Large intestine (tissue), 3 donors: ENCODE measurements at regions not wholly inside any gene's neighbourhood (a gene's known extent, or its start where the extent isn't known, plus 50 kb on each side); places are given as distances from the start of the nearest gene placed in this dataset.
A peak's percentile ranks its signal among the peaks of the same experiment; 100 is the strongest.
"Not testable (repeated sequence)": the region's sequence is repeated elsewhere in the genome, so short reads cannot be mapped to it uniquely, and the experiment has no call there.

ENCODE experiments used
- DNase-seq, 2 donors: peaks; one replicate each; pipeline versions ENCODE4 v3.0.0 to v3.0.0-alpha.2; 2013
- H3K27ac ChIP-seq: one replicate; pipeline ENCODE4 v1.5.1; 2013; ENCODE audit warnings: low read length
- H3K27me3 ChIP-seq: 2 replicates; pipeline ENCODE4 v1.6.1; 2013; ENCODE audit warnings: low read length; ENCODE audit not compliant: control insufficient read depth, insufficient read depth
- H3K36me3 ChIP-seq: 2 replicates; pipeline ENCODE4 v1.6.1; 2013; ENCODE audit warnings: low read length; ENCODE audit not compliant: control insufficient read depth, insufficient read depth
- H3K4me1 ChIP-seq: one replicate; pipeline ENCODE4 v1.6.1; 2013; ENCODE audit warnings: low read length; ENCODE audit not compliant: control insufficient read depth, insufficient read depth
- H3K4me3 ChIP-seq: one replicate; pipeline ENCODE4 v1.5.1; 2013; ENCODE audit warnings: low read length
- H3K9me3 ChIP-seq: one replicate; pipeline ENCODE4 v1.6.1; 2013; ENCODE audit warnings: mild to moderate bottlenecking, low read depth, low read length, moderate library complexity; ENCODE audit not compliant: control insufficient read depth
- WGBS: methylation state at CpG from one replicate; pipeline ENCODE4 v1.1.5; 2013; ENCODE audit warnings: low lambda C conversion rate; ENCODE audit not compliant: insufficient coverage; 5-methylcytosine and 5-hydroxymethylcytosine counted together

GRCh38 chr11:81286959-81287358, 1446.7 kb downstream of the FAM181B start:
- DNase-seq: no peak
- no peaks in the 10 kb centered on the region for H3K36me3 ChIP-seq
- peaks cover 6% of the 10 kb centered on the region for H3K9me3 ChIP-seq
- H3K27me3 ChIP-seq: no peaks in the 10 kb centered on the region
- H3K27ac ChIP-seq: no peak overlapping the region
- WGBS: 60% methylated on average over 4 of the region's 5 CpGs
- no peaks in the 10 kb centered on the region for H3K4me1 ChIP-seq
- H3K4me3 ChIP-seq: no peak overlapping the region

GRCh38 chr11:81286550-81286949, 1447.1 kb downstream of the FAM181B start:
- DNase-seq: no peak
- Histone ChIP-seq H3K4me3 (no peak overlapping the region), H3K4me1 (no peaks in the 10 kb centered on the region), H3K27me3 (no peaks in the 10 kb centered on the region), H3K36me3 (no peaks in the 10 kb centered on the region), H3K9me3 (peaks cover 6% of the 10 kb centered on the region), H3K27ac (no peak overlapping the region)

DNA sequence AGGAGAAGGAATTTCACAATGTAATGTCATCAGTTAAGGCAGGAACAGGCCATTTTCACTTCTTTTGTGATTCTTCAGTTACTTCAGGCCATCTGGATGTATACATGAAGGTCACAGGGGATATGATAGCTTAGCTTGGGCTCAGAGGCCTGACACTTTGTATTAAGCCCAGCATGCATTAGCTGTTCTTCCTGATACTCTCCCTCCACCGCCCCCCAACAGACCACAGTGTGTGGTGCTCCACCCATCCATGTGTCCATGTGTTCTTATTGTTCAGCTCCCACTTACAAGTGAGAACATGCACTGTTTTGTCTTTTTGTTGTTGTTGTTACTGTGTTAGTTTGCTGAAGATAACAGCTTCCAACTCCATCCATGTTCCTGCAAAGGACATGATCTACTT, 1453.4 kb downstream of the FAM181B start:
- H3K4me3 ChIP-seq, H3K27me3 ChIP-seq, H3K4me1 ChIP-seq, H3K9me3 ChIP-seq, H3K27ac ChIP-seq, H3K36me3 ChIP-seq, DNase-seq: not testable (repeated sequence)
- 86% methylated on average over 1 of the region's 1 CpG for WGBS

GRCh38 chr11:81278991-81279390, 1454.7 kb downstream of the FAM181B start:
- H3K36me3 ChIP-seq: no peaks in the 10 kb centered on the region
- no peak overlapping the region for H3K4me3 ChIP-seq
- peaks cover under 1% of the 10 kb centered on the region for H3K9me3 ChIP-seq
- no peaks in the 10 kb centered on the region for H3K27me3 ChIP-seq
- H3K4me1 ChIP-seq: no peaks in the 10 kb centered on the region
- H3K27ac ChIP-seq: no peak overlapping the region
- no peak for DNase-seq
- WGBS: 70% methylated on average over 2 of the region's 5 CpGs

DNA sequence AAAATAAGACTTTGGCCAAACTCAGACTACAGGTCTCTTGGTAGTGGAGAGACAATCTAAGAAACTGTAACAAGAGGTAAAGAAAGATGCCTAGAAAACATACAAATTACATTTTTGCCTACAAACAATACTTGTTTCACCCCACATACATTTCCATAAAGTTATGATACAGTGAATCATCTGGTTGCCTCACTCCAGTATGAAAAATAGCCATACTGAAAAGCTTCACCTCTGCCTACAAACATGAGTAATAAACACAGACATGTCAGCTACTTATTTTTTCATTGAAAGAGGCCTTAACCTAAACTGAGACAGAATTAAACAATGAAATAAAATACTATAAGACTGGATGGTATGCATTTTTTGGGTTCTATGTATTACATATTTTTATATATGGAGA, 1463.0 kb downstream of the FAM181B start:
- Histone ChIP-seq H3K4me3 (no peak overlapping the region), H3K9me3 (no peaks in the 10 kb centered on the region), H3K36me3 (no peaks in the 10 kb centered on the region), H3K4me1 (no peaks in the 10 kb centered on the region), H3K27ac (no peak overlapping the region), H3K27me3 (no peaks in the 10 kb centered on the region)
- no peak for DNase-seq

DNA sequence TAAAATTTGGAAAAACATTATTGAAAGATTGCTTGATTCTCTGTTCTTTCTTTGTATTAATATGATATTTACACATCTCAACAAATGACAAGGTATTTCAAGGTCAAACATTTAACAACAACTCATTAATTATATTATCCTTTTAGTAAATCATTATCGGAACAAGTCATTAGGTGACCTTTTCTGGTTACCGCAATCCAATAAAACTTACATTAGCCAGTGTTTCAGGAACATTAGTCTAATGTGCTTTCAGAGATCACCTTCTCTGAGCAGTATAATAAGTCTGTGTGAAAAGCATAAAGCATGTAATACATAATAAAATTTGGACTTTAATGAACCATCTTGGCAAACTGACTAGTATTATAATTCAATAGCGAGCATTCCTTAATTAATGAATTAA, 1466.4 kb downstream of the FAM181B start:
- no peaks in the 10 kb centered on the region for H3K36me3 ChIP-seq
- 83% methylated on average over 1 of the region's 3 CpGs for WGBS
- no peaks in the 10 kb centered on the region for H3K4me1 ChIP-seq
- H3K9me3 ChIP-seq: no peaks in the 10 kb centered on the region
- no peaks in the 10 kb centered on the region for H3K27me3 ChIP-seq
- DNase-seq: no peak
- H3K4me3 ChIP-seq: no peak overlapping the region
- no peak overlapping the region for H3K27ac ChIP-seq

GRCh38 chr11:81259471-81259870, 1474.2 kb downstream of the FAM181B start:
- Histone ChIP-seq H3K27ac (no peak overlapping the region), H3K4me3 (no peak overlapping the region), H3K27me3 (no peaks in the 10 kb centered on the region), H3K36me3 (no peaks in the 10 kb centered on the region), H3K4me1 (no peaks in the 10 kb centered on the region), H3K9me3 (no peaks in the 10 kb centered on the region)
- 100% methylated on average over 1 of the region's 2 CpGs for WGBS
- no peak for DNase-seq

DNA sequence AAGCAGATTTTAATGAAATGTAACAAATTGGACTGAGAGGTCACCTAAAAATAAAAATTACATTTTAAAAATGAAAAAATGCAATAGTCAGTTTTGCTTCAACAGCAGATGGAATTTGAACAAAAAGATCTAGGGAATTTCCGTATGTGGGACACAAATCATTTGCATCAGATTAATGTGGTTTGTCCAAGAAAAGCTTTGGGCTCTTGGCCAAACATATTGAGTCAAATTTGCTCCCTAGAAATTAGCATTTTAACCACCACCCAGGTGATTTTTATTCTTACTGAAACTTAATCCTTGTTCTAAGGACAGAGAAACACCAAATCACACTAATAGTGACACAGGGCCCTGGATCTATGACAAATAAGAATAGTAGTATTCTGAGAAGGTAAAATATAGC, 1477.8 kb downstream of the FAM181B start:
- WGBS: no CpG with 5 or more reads among the region's 1 CpG

DNA sequence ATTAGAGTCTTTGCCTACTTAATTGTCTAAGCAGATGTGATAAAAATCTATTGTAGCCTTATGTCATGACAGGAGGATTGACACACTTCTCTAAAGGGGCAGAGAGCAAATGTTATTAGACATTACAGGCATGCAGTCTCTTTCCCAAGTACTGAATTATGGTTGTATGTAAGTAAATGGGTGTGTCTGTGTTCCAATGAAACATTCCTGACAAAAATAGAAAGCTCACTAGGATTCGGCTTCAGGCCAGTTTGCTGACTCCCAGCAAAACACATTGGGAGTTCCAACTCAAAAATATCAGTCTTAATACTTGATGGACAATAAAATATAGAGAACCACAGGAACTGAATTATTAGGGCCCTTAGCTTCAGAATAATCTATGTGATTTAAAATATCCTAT, 1480.4 kb downstream of the FAM181B start:
- Histone ChIP-seq H3K36me3 (no peaks in the 10 kb centered on the region), H3K27ac (no peak overlapping the region), H3K27me3 (no peaks in the 10 kb centered on the region), H3K9me3 (no peaks in the 10 kb centered on the region), H3K4me1 (peaks cover 5% of the 10 kb centered on the region), H3K4me3 (no peak overlapping the region)
- peak; percentile 14 to 30 for DNase-seq
- no CpG with 5 or more reads among the region's 1 CpG for WGBS

More for the DNA sequence above, 1477.8 kb downstream of the FAM181B start:
- Histone ChIP-seq H3K9me3 (no peaks in the 10 kb centered on the region), H3K27me3 (no peaks in the 10 kb centered on the region), H3K36me3 (no peaks in the 10 kb centered on the region), H3K27ac (no peak overlapping the region), H3K4me3 (no peak overlapping the region), H3K4me1 (no peaks in the 10 kb centered on the region)
- no peak for DNase-seq

- peak; percentile 57 to 85 for DNase-seq
- no CpG with 5 or more reads among the region's 3 CpGs for WGBS
- H3K27me3 ChIP-seq: no peaks in the 10 kb centered on the region
- H3K4me1 ChIP-seq: peaks cover 22% of the 10 kb centered on the region
- no peaks in the 10 kb centered on the region for H3K36me3 ChIP-seq
- H3K9me3 ChIP-seq: no peaks in the 10 kb centered on the region
- peak overlapping the region; percentile 42 for H3K27ac ChIP-seq
- no peak overlapping the region for H3K4me3 ChIP-seq
Measured at GRCh38 chr11:81246941-81247340, 1486.7 kb downstream of the FAM181B start.

DNA sequence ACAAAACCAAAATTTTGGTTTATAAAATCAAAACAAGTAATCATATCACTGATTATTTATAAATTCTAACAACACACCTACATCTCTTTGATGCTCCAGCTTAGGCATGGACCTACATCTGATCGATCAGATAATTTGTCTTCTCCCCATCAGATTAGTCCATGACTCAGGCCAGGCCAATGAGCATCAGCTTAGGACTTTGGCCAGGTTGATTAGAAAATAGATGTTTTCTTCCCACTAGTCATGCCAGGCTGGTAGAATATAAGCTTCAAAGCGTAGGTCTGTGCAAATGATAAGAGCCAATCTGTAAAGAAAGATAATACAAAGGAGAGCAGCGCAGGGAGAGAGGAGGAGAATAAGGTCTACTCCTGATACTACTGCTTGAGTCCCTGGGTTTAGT, 1487.9 kb downstream of the FAM181B start:
- Histone ChIP-seq H3K4me1 (peaks cover 22% of the 10 kb centered on the region), H3K9me3 (no peaks in the 10 kb centered on the region), H3K4me3 (no peak overlapping the region), H3K36me3 (no peaks in the 10 kb centered on the region), H3K27me3 (no peaks in the 10 kb centered on the region), H3K27ac (no peak overlapping the region)
- 40% methylated on average over 1 of the region's 3 CpGs for WGBS
- DNase-seq: no peak
